HL-60 (cell line): ENCODE measurements at regions not wholly inside any gene's neighbourhood (a gene's known extent, or its start where the extent isn't known, plus 50 kb on each side); places are given as distances from the start of the nearest gene placed in this dataset.

Experiments used
- DNase-seq, 2 experiments: peaks; one replicate each; pipeline ENCODE4 v3.0.0-alpha.2; 2010 to 2020; ENCODE audit warnings: low read depth in 1 of 2, low spot score in 1 of 2
- H3K27ac ChIP-seq: fragments of 250-450 bp; sonication (Bioruptor Pico); replicated peaks from 2 replicates; pipeline ENCODE4 v1.5.1; 2020; ENCODE audit warnings: mild to moderate bottlenecking, moderate library complexity
- H3K27me3 ChIP-seq: fragments of 250-450 bp; sonication (Bioruptor Pico); 2 replicates; pipeline ENCODE4 v1.5.1; 2021; ENCODE audit warnings: mild to moderate bottlenecking, moderate library complexity; ENCODE audit not compliant: insufficient read depth, poor library complexity, severe bottlenecking
- H3K4me3 ChIP-seq: replicated peaks from 2 replicates; pipeline ENCODE4 v1.5.1; 2011; ENCODE audit warnings: mild to moderate bottlenecking, control low read depth, low read length; ENCODE audit not compliant: insufficient read depth
- CTCF ChIP-seq: IDR thresholded peaks from one replicate; pipeline ENCODE4 v1.5.1; 2011; ENCODE audit warnings: low read length, control low read depth, inconsistent platforms; ENCODE audit not compliant: insufficient read depth
- GABPA ChIP-seq: IDR thresholded peaks from 2 replicates; pipeline ENCODE4 v1.6.1; 2012; ENCODE audit warnings: low read depth
- POLR2AphosphoS5 ChIP-seq: IDR thresholded peaks from 2 replicates; pipeline ENCODE4 v1.6.1; 2012; ENCODE audit warnings: low read depth
- REST ChIP-seq: IDR thresholded peaks from 2 replicates; pipeline ENCODE4 v1.6.1; 2012; ENCODE audit warnings: low read depth; ENCODE audit not compliant: insufficient replicate concordance
- SPI1 ChIP-seq: IDR thresholded peaks from 2 replicates; pipeline ENCODE4 v1.6.1; 2012; ENCODE audit warnings: low read depth, mild to moderate bottlenecking, borderline replicate concordance

- H3K4me3 ChIP-seq: no peak overlapping the region
- H3K27ac ChIP-seq: no peak overlapping the region
- no peak for DNase-seq
- TF ChIP-seq REST: no peak
- TF ChIP-seq GABPA: no peak
- no peak for TF ChIP-seq POLR2AphosphoS5
- TF ChIP-seq CTCF: no peak
- no peak for TF ChIP-seq SPI1
- H3K27me3 ChIP-seq: no peaks in the 10 kb centered on the region
Measured at GRCh38 chr20:24808616-24809015, 140.5 kb upstream of the CST7 start.

- Histone ChIP-seq H3K27ac (no peak overlapping the region), H3K4me3 (no peak overlapping the region), H3K27me3 (no peaks in the 10 kb centered on the region)
- no peak for DNase-seq
- TF ChIP-seq SPI1: no peak
- TF ChIP-seq CTCF: no peak
- TF ChIP-seq REST: no peak
- TF ChIP-seq POLR2AphosphoS5: no peak
- TF ChIP-seq GABPA: no peak
Measured at GRCh38 chr20:24809606-24810005, 139.5 kb upstream of the CST7 start.

- Histone ChIP-seq H3K27ac (no peak overlapping the region), H3K4me3 (no peak overlapping the region), H3K27me3 (no peaks in the 10 kb centered on the region)
- no peak for DNase-seq
- TF ChIP-seq GABPA (no peak), CTCF (no peak), SPI1 (no peak), REST (no peak), POLR2AphosphoS5 (no peak)
Measured at GRCh38 chr20:24810676-24811407, 138.2 kb upstream of the CST7 start.
